ENCODE measurements at regions not wholly inside any gene's neighbourhood (a gene's known extent, or its start where the extent isn't known, plus 50 kb on each side); places are given as distances from the start of the nearest gene placed in this dataset.

DNA sequence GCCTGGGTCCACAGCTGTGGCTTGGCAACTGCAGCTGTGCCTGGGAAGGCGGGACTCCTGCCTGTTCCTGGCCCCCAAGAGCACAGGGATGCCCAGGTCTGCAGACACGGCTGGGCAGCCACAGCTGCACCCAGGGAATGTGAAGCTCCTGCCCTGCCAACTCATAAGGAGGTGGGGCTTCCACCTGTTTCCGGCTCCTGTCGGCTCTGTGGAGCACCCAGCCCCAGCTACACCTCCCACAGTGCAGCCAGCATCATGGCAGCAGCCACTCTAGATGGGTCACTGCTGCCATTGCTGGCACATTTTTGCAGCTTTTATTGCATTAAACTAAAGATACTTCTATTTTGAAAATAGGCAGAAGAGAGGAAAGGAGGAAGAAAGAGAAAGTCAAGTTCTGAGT lies 207.9 kb downstream of the SAMD5 start:
- DNase-seq: no peak

GRCh38 chr6:147717991-147718390 lies 209.5 kb downstream of the SAMD5 start:
- no peak for DNase-seq

DNA sequence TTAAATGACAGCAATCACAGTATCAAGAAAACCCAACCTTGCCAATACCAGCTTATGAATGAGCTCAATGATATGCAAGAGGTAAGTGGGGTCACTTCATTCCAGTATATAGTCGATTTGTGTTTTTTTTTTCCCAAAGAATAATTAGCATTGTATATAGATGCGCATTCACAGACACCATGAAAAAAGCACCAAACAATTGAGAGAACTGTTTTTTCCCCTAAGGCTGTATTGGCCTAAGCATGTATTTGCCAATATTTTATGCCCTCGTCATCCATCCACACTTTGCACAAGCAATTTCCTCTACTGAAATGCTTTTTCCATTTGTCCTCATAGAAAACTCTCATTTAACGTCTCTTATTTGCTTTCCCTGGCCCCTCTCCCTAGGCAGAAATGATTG lies 213.7 kb downstream of the SAMD5 start:
- no peak for DNase-seq

DNA sequence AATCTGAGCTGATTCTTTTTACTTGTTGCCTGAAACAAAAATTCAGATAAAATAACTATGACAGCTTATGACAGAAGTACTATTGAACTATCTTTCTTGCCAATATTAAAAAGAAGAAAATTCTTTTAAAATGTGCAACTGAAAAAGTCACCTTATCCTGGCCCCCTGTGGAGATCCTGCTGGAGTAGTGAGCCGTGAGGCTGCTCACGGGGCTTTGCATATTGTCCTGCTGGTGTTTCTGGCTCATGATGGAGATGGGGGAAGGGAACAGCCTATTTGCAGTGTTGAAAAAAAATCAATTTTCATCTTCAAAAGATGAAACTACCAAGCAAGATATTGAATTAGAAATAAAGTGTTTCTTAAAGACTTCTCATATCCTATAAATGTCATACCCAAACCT lies 216.0 kb downstream of the SAMD5 start:
- DNase-seq: no peak

DNA sequence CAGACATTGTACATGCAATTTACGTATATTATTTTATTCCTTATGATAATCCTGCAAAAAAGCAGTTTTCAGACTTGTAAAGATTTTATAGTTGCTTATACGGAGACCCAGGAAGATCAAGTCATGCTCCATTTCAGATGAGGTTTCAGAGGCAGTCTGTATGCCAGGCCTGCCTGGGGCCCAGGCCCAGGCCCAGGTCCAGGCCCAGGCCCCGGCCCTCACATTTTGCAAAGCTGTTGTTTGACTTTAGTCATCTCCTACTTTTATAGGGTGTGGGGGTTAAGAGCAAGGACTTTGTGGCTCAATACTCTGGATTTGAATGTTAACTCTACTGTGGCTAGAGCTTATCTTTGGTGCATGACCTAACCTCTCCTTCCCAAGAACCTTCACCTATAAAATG lies 217.9 kb downstream of the SAMD5 start:
- DNase-seq: no peak

DNA sequence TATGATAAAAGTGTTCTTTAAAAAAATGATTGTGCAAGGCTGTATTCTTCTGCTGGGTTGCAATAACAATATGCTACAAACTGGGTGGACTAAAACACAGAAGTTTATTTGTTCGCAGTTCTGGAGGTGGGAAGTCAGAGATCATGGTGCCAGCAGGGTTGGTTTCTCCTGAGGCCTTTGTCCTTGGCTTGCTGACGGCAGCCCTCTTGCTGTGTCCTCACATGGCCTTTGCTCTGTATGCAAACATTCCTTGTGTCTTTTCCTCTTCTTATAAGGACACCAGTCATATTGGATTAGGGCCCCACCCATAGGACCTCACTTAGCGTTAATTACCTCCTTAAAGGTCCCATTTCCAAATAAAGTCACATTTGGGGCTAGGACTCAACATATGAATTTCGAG lies 220.4 kb downstream of the SAMD5 start:
- no peak for DNase-seq

- DNase-seq: no peak
Measured at GRCh38 chr6:147733686-147734085, 225.2 kb downstream of the SAMD5 start.

- no peak for DNase-seq
Measured at GRCh38 chr6:147734151-147734550, 225.7 kb downstream of the SAMD5 start.

- DNase-seq: no peak
Measured at GRCh38 chr6:147735924-147736323, 227.4 kb downstream of the SAMD5 start.

DNA sequence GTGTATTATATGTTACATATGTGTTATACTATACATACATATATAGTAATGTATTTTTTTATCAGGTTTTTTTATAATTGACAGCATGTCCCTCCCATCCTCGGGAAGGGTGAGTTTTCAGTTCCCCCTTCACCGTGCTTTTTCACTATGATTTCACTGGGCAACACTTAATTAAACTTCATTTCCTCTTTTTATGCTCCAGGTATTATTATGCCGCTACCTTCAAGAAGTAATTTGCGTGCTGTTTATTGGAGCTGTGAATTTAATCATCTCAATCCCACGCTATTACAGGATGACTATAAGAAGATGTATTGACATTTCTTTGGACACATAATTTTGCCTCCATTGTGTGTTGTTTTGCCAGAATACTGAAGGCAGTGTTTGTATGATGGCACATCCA lies 228.6 kb downstream of the SAMD5 start:
- no peak for DNase-seq

DNA sequence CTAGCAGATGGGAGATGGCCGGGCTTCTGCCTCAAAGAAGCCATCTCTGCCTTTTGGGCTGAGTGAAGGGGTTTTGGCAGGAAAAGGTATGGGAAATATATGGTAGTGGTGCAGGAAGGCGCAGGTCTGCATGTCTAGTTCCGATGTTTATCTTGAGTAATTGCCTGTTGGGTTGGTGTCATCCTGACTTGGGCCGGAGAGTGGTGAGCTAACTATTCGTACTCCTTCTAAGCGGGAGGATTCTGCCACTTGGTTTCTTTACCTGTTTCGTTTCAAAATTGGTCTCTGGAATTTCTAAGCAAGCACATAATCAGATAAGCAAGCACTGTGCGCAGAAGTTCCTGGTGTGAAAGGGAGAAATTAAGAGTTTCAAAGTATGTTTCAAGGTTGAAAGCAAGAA lies 229.6 kb downstream of the SAMD5 start:
- DNase-seq: no peak

DNA sequence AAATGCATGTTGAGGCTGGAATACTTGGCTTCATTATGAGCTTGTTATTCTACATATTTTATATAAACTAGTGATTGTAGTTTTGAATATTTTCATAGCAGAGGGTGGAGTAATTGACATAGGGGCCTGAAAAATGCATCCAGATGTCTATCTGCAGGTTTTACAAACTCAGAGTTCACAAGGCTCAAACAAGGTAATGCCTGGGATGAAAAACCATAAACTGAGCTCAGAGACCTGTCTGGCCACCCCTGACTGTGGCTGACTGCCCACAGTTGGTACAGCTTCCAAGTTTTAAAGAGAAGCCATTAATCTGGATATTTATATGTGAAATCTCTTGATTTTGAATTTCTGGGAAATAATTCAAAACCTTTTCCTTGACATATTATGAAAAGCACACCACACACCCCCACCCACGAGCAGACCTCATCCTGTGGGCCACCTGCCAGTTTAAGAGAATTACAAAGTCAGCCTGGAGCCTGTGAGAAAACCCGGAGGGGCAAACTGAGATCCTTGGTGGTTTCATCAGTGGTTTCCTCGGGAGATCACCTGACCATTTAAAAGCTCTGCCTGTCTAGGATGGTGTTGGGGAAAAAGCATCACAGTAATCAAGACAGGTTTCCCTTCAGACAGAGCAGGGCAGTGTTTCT lies 230.1 kb downstream of the SAMD5 start:
- no peak for DNase-seq

DNA sequence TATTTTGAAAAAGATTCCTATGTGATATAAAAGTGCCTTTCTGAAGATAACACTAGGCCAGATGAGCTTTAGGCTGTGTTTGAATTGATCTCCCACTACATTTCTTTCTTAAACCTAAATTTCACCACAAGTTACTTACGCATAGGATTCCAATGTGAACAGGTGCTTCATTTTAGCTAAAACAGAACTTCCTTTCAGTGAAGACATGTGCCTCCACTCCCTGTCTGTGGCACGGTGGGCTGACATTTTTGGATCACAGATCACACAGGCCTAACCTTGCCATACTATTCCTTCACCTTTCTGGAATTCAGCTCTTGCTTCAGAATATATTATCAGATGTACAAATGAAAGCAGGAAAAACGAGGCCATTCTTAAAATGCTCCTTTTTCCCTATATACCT lies 231.8 kb downstream of the SAMD5 start:
- DNase-seq: no peak

DNA sequence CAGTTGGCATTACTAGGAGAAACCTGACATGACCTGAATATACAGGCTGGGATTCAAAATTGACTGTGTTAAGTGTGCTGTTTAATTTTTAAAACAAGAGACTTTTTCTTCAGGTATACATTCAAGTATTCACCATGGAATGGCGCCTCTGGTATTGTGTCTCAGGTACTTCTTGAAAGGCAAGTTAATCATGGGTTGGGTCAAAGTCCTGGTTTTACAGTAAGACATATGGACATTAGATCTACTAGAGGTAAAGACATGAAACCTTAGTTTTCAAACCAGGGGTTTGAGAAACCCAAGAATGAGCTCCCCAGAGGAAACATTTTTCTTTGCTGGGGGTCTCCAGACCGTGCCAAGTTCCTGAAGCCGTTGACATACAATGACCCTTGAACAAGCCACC lies 232.4 kb downstream of the SAMD5 start:
- DNase-seq: no peak

- DNase-seq: no peak
Measured at GRCh38 chr6:147741389-147741788, 232.9 kb downstream of the SAMD5 start.

DNA sequence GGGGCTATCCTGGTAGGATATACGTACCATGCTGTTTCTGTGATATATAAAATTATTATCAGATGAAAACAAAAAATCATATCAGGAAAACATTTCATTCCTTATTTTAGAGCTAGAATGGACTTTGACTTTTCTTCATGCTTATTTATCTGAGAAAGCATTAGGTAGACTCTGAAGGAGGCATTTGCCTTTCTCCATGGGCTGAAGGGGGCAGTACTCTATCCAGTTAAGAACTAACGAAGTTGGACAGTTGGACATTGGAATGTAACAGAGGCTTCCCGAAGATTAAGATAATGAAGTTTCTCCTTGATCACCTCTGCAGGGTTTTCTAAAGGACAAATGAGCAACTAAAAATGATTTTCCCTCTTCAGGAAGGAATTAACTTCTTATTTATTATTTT lies 233.9 kb downstream of the SAMD5 start:
- DNase-seq: no peak

- no peak for DNase-seq
Measured at GRCh38 chr6:147744012-147744411, 235.5 kb downstream of the SAMD5 start.

GRCh38 chr6:147749331-147749730 lies 240.8 kb downstream of the SAMD5 start:
- no peak for DNase-seq

DNA sequence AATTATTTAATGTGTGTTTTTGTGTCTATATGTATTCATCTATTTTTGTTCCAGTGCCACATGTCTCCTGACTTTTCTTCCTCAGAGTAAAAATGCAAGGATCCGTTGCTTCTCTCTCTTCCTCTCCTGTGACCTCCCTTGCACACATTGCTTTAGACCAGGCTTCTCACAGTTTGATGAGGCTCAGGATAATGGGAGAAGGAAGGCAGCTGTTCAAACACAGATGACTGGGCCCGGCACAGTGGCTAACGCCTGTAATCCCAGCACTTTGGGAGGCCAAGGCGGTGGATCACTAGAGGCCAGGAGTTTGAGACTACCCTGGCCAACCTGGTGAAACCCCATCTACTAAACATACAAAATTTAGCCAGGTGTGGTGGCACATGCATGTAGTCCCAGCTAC lies 241.9 kb downstream of the SAMD5 start:
- no peak for DNase-seq

DNA sequence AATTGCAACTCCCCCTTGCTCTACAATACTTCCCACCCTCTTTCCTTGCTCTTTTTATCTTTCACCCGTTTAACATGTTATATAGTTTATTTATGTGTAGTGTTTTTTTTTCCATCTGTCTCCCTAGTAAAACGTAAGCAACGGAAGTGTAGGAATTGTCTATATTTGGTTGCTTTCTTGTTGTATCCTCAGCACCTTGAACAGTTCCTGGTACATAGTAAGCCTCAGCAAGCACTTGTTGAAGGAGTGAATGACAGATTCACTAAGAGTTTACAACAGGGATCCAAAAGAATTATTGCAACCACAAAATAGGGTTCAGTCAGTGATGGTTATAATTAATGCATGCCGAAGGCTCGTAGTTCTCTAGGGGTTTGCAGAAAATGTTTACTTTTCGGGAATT lies 242.7 kb downstream of the SAMD5 start:
- no peak for DNase-seq

DNA sequence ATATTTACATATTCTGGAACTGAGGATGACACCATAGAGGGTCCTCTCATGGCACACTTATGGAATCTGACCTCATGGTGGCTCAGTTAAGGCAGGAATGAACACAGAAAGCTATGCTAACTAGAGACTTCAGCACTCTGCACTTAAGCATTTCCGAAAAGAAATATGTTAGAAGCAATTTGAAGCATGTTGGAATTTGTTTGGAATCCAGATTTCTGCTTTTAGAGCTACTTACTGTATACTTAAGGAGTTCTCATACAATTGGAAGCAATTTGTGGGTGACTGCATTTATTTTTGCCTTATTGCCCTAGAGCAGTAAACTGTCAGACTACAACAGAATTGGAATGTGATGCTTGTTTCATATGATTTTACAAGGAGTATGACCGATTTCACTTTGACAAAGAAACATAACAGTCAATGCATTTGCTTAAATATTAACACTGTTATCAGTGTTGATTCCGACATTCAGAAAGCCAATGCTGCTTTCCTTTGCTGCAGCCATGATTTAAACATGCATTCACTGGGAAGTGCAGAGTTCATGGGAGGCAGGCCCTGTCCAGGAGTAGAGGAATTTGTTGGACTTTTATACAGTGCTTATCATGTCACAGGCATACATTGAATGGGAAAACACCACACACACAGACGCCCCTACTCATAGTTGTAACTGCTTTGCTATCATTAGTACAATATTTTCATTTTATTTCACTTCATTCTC lies 244.4 kb downstream of the SAMD5 start:
- DNase-seq: no peak

DNA sequence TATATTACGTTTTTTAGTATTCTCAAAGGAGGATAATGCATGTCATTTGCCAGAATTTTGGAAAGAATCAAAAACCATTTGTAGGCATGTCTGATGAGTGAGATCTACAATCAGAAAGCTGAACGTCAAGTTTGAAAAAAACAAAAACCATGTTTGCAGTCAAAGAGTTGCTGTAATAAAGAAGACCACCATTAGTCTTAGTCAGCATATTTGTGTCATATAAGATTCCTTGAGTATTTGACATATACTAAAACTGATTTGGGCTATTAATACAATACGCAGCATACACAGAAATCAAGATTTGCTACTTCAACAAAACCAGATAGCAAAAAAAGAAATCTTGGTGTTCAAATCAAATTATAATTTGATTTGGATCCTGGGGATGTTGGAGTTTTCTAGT lies 247.5 kb downstream of the SAMD5 start:
- DNase-seq: no peak

GRCh38 chr6:147756891-147757290 lies 248.4 kb downstream of the SAMD5 start:
- no peak for DNase-seq

DNA sequence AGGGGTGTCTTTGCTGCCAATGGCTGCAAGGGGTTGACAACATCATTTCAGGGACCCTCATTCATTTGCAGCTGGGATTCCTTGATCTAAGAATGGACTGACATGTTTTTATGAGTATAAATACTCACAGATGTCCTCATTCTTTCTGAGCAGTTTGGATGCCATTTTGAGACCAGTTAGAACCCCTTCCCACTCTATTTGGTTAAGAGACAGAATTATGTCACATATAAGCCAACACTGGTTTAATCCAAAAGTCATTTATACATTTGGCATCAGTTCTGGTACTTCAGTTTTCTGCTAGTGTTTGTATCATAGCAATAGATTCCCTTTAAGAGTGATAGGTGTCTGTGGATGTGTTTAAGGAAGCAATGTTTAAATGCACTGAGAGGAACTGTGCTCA lies 248.8 kb downstream of the SAMD5 start:
- DNase-seq: no peak

DNA sequence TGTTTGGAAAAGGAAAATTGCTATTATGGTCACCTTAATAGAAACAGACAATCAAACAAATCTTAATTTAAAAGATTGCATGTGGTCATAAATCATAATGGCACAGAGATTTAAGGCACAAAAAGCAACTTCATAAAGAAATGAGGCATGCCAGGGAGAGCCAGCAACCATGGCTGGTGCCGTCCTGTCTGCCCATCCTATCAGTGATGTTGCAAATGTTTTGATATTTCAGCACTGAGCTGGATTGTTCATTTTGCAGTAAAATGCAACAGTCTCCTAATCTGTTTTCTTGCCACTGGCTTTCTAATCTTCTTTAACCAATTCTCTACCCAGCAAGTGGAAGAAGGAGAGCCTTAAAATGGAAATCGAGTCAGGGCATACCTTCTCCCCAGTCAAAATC lies 249.8 kb downstream of the SAMD5 start:
- DNase-seq: no peak
